ENCODE measurements at regions not wholly inside any gene's neighbourhood (a gene's known extent, or its start where the extent isn't known, plus 50 kb on each side); places are given as distances from the start of the nearest gene placed in this dataset.

- TF ChIP-seq, protein P1, sequence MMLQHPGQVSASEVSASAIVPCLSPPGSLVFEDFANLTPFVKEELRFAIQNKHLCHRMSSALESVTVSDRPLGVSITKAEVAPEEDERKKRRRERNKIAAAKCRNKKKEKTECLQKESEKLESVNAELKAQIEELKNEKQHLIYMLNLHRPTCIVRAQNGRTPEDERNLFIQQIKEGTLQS (IDR thresholded peaks at IDR 0.05) = no peak
- no peak for TF ChIP-seq RXRA (IDR thresholded peaks at IDR 0.05)
- no peak for TF ChIP-seq HNF4G (IDR thresholded peaks at IDR 0.05)
- TF ChIP-seq YY1 (IDR thresholded peaks at IDR 0.05) = no peak
- TF ChIP-seq NR2F2 (IDR thresholded peaks at IDR 0.05) = no peak
- TF ChIP-seq RAD21 (IDR thresholded peaks at IDR 0.05) = no peak
- TF ChIP-seq HNF4A (conservative IDR thresholded peaks at IDR 0.05) = no peak
These were observed 86.3 kb upstream of the GOT2 start (continued) for GRCh38 chr16:58820411-58820810.

DNA sequence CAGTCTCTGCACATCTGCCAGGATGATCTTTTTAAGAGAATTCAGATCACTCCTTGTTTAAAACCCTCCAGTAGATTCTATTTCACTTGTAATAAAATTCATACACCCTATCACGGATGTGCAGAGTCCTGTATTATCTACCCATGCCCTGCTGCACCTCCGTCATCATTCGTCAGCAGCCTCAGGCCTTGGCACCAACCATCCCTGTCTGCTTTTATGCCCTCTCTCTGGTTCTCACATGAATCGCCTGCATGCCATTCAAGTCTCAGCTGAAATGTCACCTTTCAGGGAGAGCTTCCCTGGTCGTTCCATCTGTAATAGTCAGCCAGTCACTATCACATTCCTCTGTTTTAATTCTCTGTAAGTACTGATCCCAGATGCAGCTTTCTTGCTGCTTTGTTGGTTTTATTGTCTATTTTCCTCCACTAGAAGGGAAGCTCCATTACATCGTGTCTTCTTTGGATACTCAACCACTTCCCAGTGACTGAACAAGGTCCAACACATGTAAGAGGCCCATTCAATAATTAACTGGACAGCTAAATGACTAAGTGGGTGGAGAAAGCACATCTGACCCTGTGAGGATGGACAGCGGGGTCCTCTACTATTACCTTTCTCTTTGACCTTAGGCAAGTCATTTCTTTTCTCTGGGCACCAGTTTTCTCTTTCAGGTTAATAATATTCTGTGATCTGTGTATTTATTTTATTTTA, 81.2 kb upstream of the GOT2 start:
- Histone ChIP-seq H3K4me3 (ENCODE audit: low read depth in 1 of 3, low read length in 3 of 3) (no peak overlapping the region), H3K9ac (ENCODE audit: low read depth in 1 of 2, low read length in 2 of 2) (no peak overlapping the region), H3K27ac (ENCODE audit: low read depth in 1 of 2, low read length in 2 of 2) (no peak overlapping the region), H3K4me1 (ENCODE audit: control insufficient read depth in 4 of 4, insufficient read depth in 4 of 4, low read length in 3 of 4) (peaks cover 0 to 3% (median 1%) of the 10 kb centered on the region in 4 donors), H3K27me3 (ENCODE audit: control insufficient read depth in 4 of 4, insufficient read depth in 4 of 4, low read length in 3 of 4) (no peaks in the 10 kb centered on the region), H3K36me3 (ENCODE audit: control insufficient read depth in 4 of 4, insufficient read depth in 3 of 4, low read depth in 1 of 4, low read length in 3 of 4) (no peaks in the 10 kb centered on the region), H3K9me3 (ENCODE audit: control insufficient read depth in 4 of 4, low read length in 3 of 4) (no peaks in the 10 kb centered on the region)
- WGBS = 80% methylated on average over 7 of the region's 7 CpGs
- DNase-seq (ENCODE audit: low spot score) = no peak
- TF ChIP-seq HNF4A (conservative IDR thresholded peaks at IDR 0.05) (peak; percentile 28 to 39), FOXA1 (IDR thresholded peaks at IDR 0.05) (no peak)

DNA sequence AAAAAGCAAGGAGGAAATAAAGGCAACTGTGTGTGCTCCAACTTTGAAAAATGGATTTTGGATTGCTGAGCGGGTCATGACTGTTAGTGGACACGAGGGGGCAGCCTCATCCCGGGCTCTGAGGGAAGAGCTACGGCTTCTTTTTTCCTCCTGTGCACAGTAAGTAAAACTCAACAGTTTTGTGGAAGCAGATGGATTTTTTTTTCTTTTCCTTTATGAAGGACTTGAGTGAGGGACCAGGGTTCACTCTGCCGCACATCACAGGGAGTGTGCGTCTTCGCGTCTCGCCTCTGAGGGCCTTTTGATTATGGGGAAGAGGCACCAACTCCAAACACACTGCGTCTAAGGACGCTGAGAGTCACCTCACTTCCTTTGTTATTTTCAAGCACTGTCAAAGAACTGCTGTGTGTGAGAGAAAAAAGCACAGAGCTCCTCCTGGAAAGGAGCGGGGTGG, 80.3 kb upstream of the GOT2 start:
- Histone ChIP-seq H3K27ac (ENCODE audit: low read depth in 1 of 2, low read length in 2 of 2) (no peak overlapping the region), H3K27me3 (ENCODE audit: control insufficient read depth in 4 of 4, insufficient read depth in 4 of 4, low read length in 3 of 4) (no peaks in the 10 kb centered on the region), H3K4me1 (ENCODE audit: control insufficient read depth in 4 of 4, insufficient read depth in 4 of 4, low read length in 3 of 4) (peaks cover 0 to 3% (median 1%) of the 10 kb centered on the region in 4 donors), H3K36me3 (ENCODE audit: control insufficient read depth in 4 of 4, insufficient read depth in 3 of 4, low read depth in 1 of 4, low read length in 3 of 4) (no peaks in the 10 kb centered on the region), H3K9ac (ENCODE audit: low read depth in 1 of 2, low read length in 2 of 2) (peak overlapping the region; percentile 15 to 19), H3K4me3 (ENCODE audit: low read depth in 1 of 3, low read length in 3 of 3) (peak overlapping the region in 1 of 3 donors; percentile 38), H3K9me3 (ENCODE audit: control insufficient read depth in 4 of 4, low read length in 3 of 4) (no peaks in the 10 kb centered on the region)
- WGBS = 4% methylated on average over 12 of the region's 12 CpGs
- peak; percentile 59 for DNase-seq (ENCODE audit: low spot score)
- TF ChIP-seq, protein P2, sequence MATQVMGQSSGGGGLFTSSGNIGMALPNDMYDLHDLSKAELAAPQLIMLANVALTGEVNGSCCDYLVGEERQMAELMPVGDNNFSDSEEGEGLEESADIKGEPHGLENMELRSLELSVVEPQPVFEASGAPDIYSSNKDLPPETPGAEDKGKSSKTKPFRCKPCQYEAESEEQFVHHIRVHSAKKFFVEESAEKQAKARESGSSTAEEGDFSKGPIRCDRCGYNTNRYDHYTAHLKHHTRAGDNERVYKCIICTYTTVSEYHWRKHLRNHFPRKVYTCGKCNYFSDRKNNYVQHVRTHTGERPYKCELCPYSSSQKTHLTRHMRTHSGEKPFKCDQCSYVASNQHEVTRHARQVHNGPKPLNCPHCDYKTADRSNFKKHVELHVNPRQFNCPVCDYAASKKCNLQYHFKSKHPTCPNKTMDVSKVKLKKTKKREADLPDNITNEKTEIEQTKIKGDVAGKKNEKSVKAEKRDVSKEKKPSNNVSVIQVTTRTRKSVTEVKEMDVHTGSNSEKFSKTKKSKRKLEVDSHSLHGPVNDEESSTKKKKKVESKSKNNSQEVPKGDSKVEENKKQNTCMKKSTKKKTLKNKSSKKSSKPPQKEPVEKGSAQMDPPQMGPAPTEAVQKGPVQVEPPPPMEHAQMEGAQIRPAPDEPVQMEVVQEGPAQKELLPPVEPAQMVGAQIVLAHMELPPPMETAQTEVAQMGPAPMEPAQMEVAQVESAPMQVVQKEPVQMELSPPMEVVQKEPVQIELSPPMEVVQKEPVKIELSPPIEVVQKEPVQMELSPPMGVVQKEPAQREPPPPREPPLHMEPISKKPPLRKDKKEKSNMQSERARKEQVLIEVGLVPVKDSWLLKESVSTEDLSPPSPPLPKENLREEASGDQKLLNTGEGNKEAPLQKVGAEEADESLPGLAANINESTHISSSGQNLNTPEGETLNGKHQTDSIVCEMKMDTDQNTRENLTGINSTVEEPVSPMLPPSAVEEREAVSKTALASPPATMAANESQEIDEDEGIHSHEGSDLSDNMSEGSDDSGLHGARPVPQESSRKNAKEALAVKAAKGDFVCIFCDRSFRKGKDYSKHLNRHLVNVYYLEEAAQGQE (IDR thresholded peaks at IDR 0.05) = no peak
- TF ChIP-seq HNF4A (conservative IDR thresholded peaks at IDR 0.05) (no peak), FOXA1 (IDR thresholded peaks at IDR 0.05) (no peak), EGR1 (IDR thresholded peaks at IDR 0.05; ENCODE audit: low read depth in 2 of 2) (no peak), CTCF (IDR thresholded peaks at IDR 0.05; ENCODE audit: low read depth, low read length, missing input control) (peak; percentile 93), RAD21 (IDR thresholded peaks at IDR 0.05) (peak; percentile 93 to 97), TAF1 (conservative IDR thresholded peaks at IDR 0.05) (no peak)
- TF ChIP-seq, protein P3, sequence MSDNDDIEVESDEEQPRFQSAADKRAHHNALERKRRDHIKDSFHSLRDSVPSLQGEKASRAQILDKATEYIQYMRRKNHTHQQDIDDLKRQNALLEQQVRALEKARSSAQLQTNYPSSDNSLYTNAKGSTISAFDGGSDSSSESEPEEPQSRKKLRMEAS (IDR thresholded peaks at IDR 0.05) = no peak
- TF ChIP-seq, protein P4, sequence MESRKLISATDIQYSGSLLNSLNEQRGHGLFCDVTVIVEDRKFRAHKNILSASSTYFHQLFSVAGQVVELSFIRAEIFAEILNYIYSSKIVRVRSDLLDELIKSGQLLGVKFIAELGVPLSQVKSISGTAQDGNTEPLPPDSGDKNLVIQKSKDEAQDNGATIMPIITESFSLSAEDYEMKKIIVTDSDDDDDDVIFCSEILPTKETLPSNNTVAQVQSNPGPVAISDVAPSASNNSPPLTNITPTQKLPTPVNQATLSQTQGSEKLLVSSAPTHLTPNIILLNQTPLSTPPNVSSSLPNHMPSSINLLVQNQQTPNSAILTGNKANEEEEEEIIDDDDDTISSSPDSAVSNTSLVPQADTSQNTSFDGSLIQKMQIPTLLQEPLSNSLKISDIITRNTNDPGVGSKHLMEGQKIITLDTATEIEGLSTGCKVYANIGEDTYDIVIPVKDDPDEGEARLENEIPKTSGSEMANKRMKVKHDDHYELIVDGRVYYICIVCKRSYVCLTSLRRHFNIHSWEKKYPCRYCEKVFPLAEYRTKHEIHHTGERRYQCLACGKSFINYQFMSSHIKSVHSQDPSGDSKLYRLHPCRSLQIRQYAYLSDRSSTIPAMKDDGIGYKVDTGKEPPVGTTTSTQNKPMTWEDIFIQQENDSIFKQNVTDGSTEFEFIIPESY (IDR thresholded peaks at IDR 0.05) = no peak

All from liver (tissue), 8 donors.